ENCODE measurements at regions not wholly inside any gene's neighbourhood (a gene's known extent, or its start where the extent isn't known, plus 50 kb on each side); places are given as distances from the start of the nearest gene placed in this dataset.

GRCh38 chr11:24386546-24387397, 110.1 kb upstream of the LUZP2 start:
- no peak for TF ChIP-seq POLR2A (IDR thresholded peaks at IDR 0.05)
- TF ChIP-seq POLR2AphosphoS5 (IDR thresholded peaks at IDR 0.05; ENCODE audit: insufficient read depth in 1 of 2, low read depth in 1 of 2): no peak
- TF ChIP-seq CTCF (IDR thresholded peaks at IDR 0.05): no peak
- Histone ChIP-seq H3K27me3 (no peaks in the 10 kb centered on the region), H3K9me3 (no peaks in the 10 kb centered on the region), H3K36me3 (no peaks in the 10 kb centered on the region), H3K4me3 (no peak overlapping the region), H3K27ac (no peak overlapping the region), H3K4me1 (no peaks in the 10 kb centered on the region)
- DNase-seq (ENCODE audit: extremely low spot score in 2 of 2): no peak
- intact Hi-C loops (cut with DNase I): no loop called here

GRCh38 chr11:24389575-24389974, 107.3 kb upstream of the LUZP2 start:
- DNase-seq (ENCODE audit: extremely low spot score in 2 of 2): no peak
- TF ChIP-seq POLR2AphosphoS5 (IDR thresholded peaks at IDR 0.05; ENCODE audit: insufficient read depth in 1 of 2, low read depth in 1 of 2) (no peak), CTCF (IDR thresholded peaks at IDR 0.05) (no peak), POLR2A (IDR thresholded peaks at IDR 0.05) (no peak)

GRCh38 chr11:24390016-24390415, 106.8 kb upstream of the LUZP2 start:
- no peaks in the 10 kb centered on the region for H3K36me3 ChIP-seq
- DNase-seq (ENCODE audit: extremely low spot score in 2 of 2): no peak
- TF ChIP-seq POLR2A (IDR thresholded peaks at IDR 0.05): no peak
- H3K4me1 ChIP-seq: no peaks in the 10 kb centered on the region
- no peaks in the 10 kb centered on the region for H3K9me3 ChIP-seq
- no peaks in the 10 kb centered on the region for H3K27me3 ChIP-seq
- intact Hi-C loops (cut with DNase I): no loop called here
- H3K27ac ChIP-seq: no peak overlapping the region
- no peak overlapping the region for H3K4me3 ChIP-seq

More at GRCh38 chr11:24389575-24389974, 107.3 kb upstream of the LUZP2 start:
- H3K27me3 ChIP-seq: no peaks in the 10 kb centered on the region
- intact Hi-C loops (cut with DNase I): no loop called here
- no peaks in the 10 kb centered on the region for H3K36me3 ChIP-seq
- no peaks in the 10 kb centered on the region for H3K4me1 ChIP-seq
- H3K27ac ChIP-seq: no peak overlapping the region
- H3K9me3 ChIP-seq: no peaks in the 10 kb centered on the region
- H3K4me3 ChIP-seq: no peak overlapping the region

- TF ChIP-seq CTCF (IDR thresholded peaks at IDR 0.05): no peak
- no peak for TF ChIP-seq POLR2A (IDR thresholded peaks at IDR 0.05)
- TF ChIP-seq POLR2AphosphoS5 (IDR thresholded peaks at IDR 0.05; ENCODE audit: insufficient read depth in 1 of 2, low read depth in 1 of 2): no peak
- Histone ChIP-seq H3K9me3 (no peaks in the 10 kb centered on the region), H3K36me3 (no peaks in the 10 kb centered on the region), H3K27me3 (no peaks in the 10 kb centered on the region), H3K4me3 (no peak overlapping the region), H3K4me1 (no peaks in the 10 kb centered on the region), H3K27ac (no peak overlapping the region)
- intact Hi-C loops (cut with DNase I): no loop called here
- no peak for DNase-seq (ENCODE audit: extremely low spot score in 2 of 2)
Observed at GRCh38 chr11:24390762-24391161, 106.1 kb upstream of the LUZP2 start.

- no peaks in the 10 kb centered on the region for H3K36me3 ChIP-seq
- H3K27ac ChIP-seq: no peak overlapping the region
- TF ChIP-seq POLR2A (IDR thresholded peaks at IDR 0.05) (no peak), POLR2AphosphoS5 (IDR thresholded peaks at IDR 0.05; ENCODE audit: insufficient read depth in 1 of 2, low read depth in 1 of 2) (no peak), CTCF (IDR thresholded peaks at IDR 0.05) (no peak)
- H3K9me3 ChIP-seq: no peaks in the 10 kb centered on the region
- no peak overlapping the region for H3K4me3 ChIP-seq
- no peaks in the 10 kb centered on the region for H3K4me1 ChIP-seq
- intact Hi-C loops (cut with DNase I): no loop called here
- no peaks in the 10 kb centered on the region for H3K27me3 ChIP-seq
- DNase-seq (ENCODE audit: extremely low spot score in 2 of 2): no peak
Observed at GRCh38 chr11:24391167-24391566, 105.7 kb upstream of the LUZP2 start.
